Neural cell (in vitro differentiated cells): ENCODE measurements at regions not wholly inside any gene's neighbourhood (a gene's known extent, or its start where the extent isn't known, plus 50 kb on each side); places are given as distances from the start of the nearest gene placed in this dataset.

Experiments used
- H2AFZ ChIP-seq: fragments of 200-600, 300-800 bp; sonication (generic), shearing (Covaris generic); 2 replicates; pipeline ENCODE4 v1.6.0; 2014; ENCODE audit warnings: low read depth, mild to moderate bottlenecking, antibody characterized with exemption, low read length, moderate library complexity
- H3F3A ChIP-seq: fragments of 200-600 bp; shearing (Covaris generic); 2 replicates; pipeline ENCODE4 v1.6.1; 2016; ENCODE audit warnings: mild to moderate bottlenecking, moderate library complexity, mixed read lengths, antibody characterized with exemption, low read length; ENCODE audit not compliant: insufficient read depth, poor library complexity, severe bottlenecking
- H3K27ac ChIP-seq: fragments of 200-600, 300-800 bp; sonication (generic), shearing (Covaris generic); 2 replicates; pipeline ENCODE4 v1.5.1; 2014; ENCODE audit warnings: mild to moderate bottlenecking, low read length, moderate library complexity
- H3K27me3 ChIP-seq: fragments of 300-800, 200-600 bp; sonication (generic), shearing (Covaris generic); 2 replicates; pipeline ENCODE4 v1.6.0; 2014; ENCODE audit warnings: mild to moderate bottlenecking, low read depth, low read length, moderate library complexity; ENCODE audit not compliant: insufficient read depth
- H3K36me3 ChIP-seq: fragments of 300-800, 200-600 bp; sonication (generic), shearing (Covaris generic); 2 replicates; pipeline ENCODE4 v1.5.1; 2014; ENCODE audit warnings: mild to moderate bottlenecking, antibody characterized with exemption, low read length, moderate library complexity; ENCODE audit not compliant: insufficient read depth
- H3K4me2 ChIP-seq: fragments of 300-800, 200-600 bp; sonication (generic), shearing (Covaris generic); 2 replicates; pipeline ENCODE4 v1.6.0; 2014; ENCODE audit warnings: mild to moderate bottlenecking, low read length
- H3K4me3 ChIP-seq: fragments of 300-800, 200-600 bp; sonication (generic), shearing (Covaris generic); 2 replicates; pipeline ENCODE4 v1.5.1; 2014; ENCODE audit warnings: mild to moderate bottlenecking, low read length, moderate library complexity
- H3K79me2 ChIP-seq: fragments of 200-600 bp; shearing (Covaris generic); replicated peaks from 2 replicates; pipeline ENCODE4 v1.6.0; 2014; ENCODE audit warnings: mild to moderate bottlenecking, low read length, moderate library complexity; ENCODE audit not compliant: insufficient read depth
- H3K9ac ChIP-seq: fragments of 300-800, 200-600 bp; sonication (generic), shearing (Covaris generic); 2 replicates; pipeline ENCODE4 v1.6.1; 2016; ENCODE audit warnings: mild to moderate bottlenecking, low read length, mixed read lengths
- H3K9me2 ChIP-seq: fragments of 200-600 bp; shearing (Covaris generic); 2 replicates; pipeline ENCODE4 v1.6.1; 2016; ENCODE audit warnings: mild to moderate bottlenecking, low read length, mixed read lengths; ENCODE audit not compliant: insufficient read depth
- H3K9me3 ChIP-seq: fragments of 200-600, 300-800 bp; sonication (generic), shearing (Covaris generic); 2 replicates; pipeline ENCODE4 v1.6.1; 2016; ENCODE audit warnings: mild to moderate bottlenecking, mixed run types, low read length, moderate library complexity, mixed read lengths
- H4K20me1 ChIP-seq: fragments of 200-600 bp; shearing (Covaris generic); 2 replicates; pipeline ENCODE4 v1.6.1; 2016; ENCODE audit warnings: mild to moderate bottlenecking, mixed run types; ENCODE audit not compliant: insufficient read depth
- EP300 ChIP-seq: fragments of 450-650 bp; conservative IDR thresholded peaks from 2 replicates; pipeline ENCODE4 v1.6.1; 2014; ENCODE audit warnings: antibody characterized with exemption, mild to moderate bottlenecking, moderate library complexity; ENCODE audit not compliant: poor library complexity, severe bottlenecking
- EZH2 ChIP-seq: fragments of 200-600, 300-800 bp; shearing (Covaris generic), sonication (generic); IDR thresholded peaks from 2 replicates; pipeline ENCODE4 v1.6.1; 2014; ENCODE audit warnings: antibody characterized with exemption, low read length, borderline replicate concordance, mild to moderate bottlenecking; ENCODE audit not compliant: insufficient read depth, poor library complexity, severe bottlenecking
- MXI1 ChIP-seq: fragments of 450-650 bp; conservative IDR thresholded peaks from 2 replicates; pipeline ENCODE4 v1.6.1; 2014; ENCODE audit warnings: antibody characterized with exemption, mild to moderate bottlenecking; ENCODE audit not compliant: poor library complexity, severe bottlenecking
- POLR2AphosphoS5 ChIP-seq: IDR thresholded peaks from 2 replicates; pipeline ENCODE4 v1.6.1; 2012
- RAD21 ChIP-seq: fragments of 450-650 bp; conservative IDR thresholded peaks from 2 replicates; pipeline ENCODE4 v1.6.1; 2014; ENCODE audit warnings: antibody characterized with exemption, mild to moderate bottlenecking, moderate library complexity
- REST ChIP-seq: IDR thresholded peaks from 2 replicates; pipeline ENCODE4 v1.6.1; 2012; ENCODE audit warnings: borderline replicate concordance
- SMC3 ChIP-seq: fragments of 450-650 bp; conservative IDR thresholded peaks from 2 replicates; pipeline ENCODE4 v1.6.1; 2014; ENCODE audit warnings: antibody characterized with exemption, mild to moderate bottlenecking, moderate library complexity; ENCODE audit not compliant: poor library complexity
- TAF1 ChIP-seq: IDR thresholded peaks from 2 replicates; pipeline ENCODE4 v1.6.1; 2012; ENCODE audit warnings: low read depth

GRCh38 chr19:46958532-46958931 is 61.1 kb upstream of the NPAS1 start:
- H3K4me3 ChIP-seq = no peak overlapping the region
- no peaks in the 10 kb centered on the region for H3K27me3 ChIP-seq
- no peaks in the 10 kb centered on the region for H3K36me3 ChIP-seq
- H3K9me3 ChIP-seq = no peaks in the 10 kb centered on the region
- no peak overlapping the region for H3K9ac ChIP-seq
- no peaks in the 10 kb centered on the region for H3K9me2 ChIP-seq
- H3K79me2 ChIP-seq = peaks cover 22% of the 10 kb centered on the region
- no peak for TF ChIP-seq MXI1
- TF ChIP-seq EZH2 = no peak
- TF ChIP-seq RAD21 = no peak
- TF ChIP-seq SMC3 = no peak
- H4K20me1 ChIP-seq = no peaks in the 10 kb centered on the region
- no peak overlapping the region for H2AFZ ChIP-seq
- H3F3A ChIP-seq = no peaks in the 10 kb centered on the region
- H3K4me2 ChIP-seq = no peak overlapping the region
- no peak overlapping the region for H3K27ac ChIP-seq

- no peak for TF ChIP-seq REST
- no peak for TF ChIP-seq MXI1
- no peak for TF ChIP-seq RAD21
- TF ChIP-seq POLR2AphosphoS5 = no peak
- no peak for TF ChIP-seq EZH2
- no peak for TF ChIP-seq EP300
- Histone ChIP-seq H3K9ac (no peak overlapping the region), H3F3A (no peaks in the 10 kb centered on the region), H3K4me3 (no peak overlapping the region), H2AFZ (no peak overlapping the region), H3K79me2 (peaks cover 18% of the 10 kb centered on the region), H3K27ac (no peak overlapping the region), H3K4me2 (no peak overlapping the region), H3K9me2 (no peaks in the 10 kb centered on the region), H4K20me1 (no peaks in the 10 kb centered on the region), H3K36me3 (no peaks in the 10 kb centered on the region), H3K9me3 (no peaks in the 10 kb centered on the region), H3K27me3 (no peaks in the 10 kb centered on the region)
Measured at GRCh38 chr19:46959894-46960556, 59.6 kb upstream of the NPAS1 start.

DNA sequence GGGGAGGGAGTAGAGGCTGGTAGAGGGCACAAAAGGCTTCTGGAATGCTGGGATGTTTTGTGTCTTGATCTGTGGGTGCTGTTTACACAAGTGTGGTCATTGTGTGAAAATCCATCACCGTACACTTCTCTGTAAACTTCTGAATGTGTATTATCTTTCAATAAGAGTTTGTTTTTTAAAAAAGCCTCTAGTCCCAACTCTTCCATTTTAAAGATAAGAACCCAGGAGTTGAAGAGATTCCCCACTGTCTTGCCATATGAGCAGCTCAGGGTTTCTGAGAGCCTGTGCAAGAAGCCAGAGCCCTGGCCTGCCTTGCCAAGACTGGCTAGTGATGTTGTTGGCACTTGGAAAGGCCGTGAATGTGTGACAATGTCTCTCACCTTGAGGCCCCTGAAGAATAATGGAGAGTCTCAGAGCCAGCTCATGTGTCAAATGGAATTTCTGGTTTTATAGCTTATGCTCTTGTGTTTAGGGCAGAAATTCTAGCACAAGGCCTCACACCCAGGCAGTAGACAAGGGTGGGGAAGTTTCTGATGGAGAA is 57.5 kb upstream of the NPAS1 start:
- no peaks in the 10 kb centered on the region for H3F3A ChIP-seq
- H3K9me2 ChIP-seq = no peaks in the 10 kb centered on the region
- H3K79me2 ChIP-seq = peaks cover 13% of the 10 kb centered on the region
- no peaks in the 10 kb centered on the region for H3K9me3 ChIP-seq
- TF ChIP-seq TAF1 = no peak
- TF ChIP-seq MXI1 = no peak
- no peaks in the 10 kb centered on the region for H4K20me1 ChIP-seq
- no peaks in the 10 kb centered on the region for H3K36me3 ChIP-seq
- no peaks in the 10 kb centered on the region for H3K27me3 ChIP-seq
- H2AFZ ChIP-seq = no peak overlapping the region
- H3K27ac ChIP-seq = no peak overlapping the region
- H3K4me2 ChIP-seq = no peak overlapping the region
- H3K9ac ChIP-seq = no peak overlapping the region
- H3K4me3 ChIP-seq = no peak overlapping the region
